ENCODE measurements at regions not wholly inside any gene's neighbourhood (a gene's known extent, or its start where the extent isn't known, plus 50 kb on each side); places are given as distances from the start of the nearest gene placed in this dataset.

GRCh38 chr6:165852676-165853075 is 189.6 kb upstream of the PDE10A start:
- Mint-ChIP-seq H3K27me3 (ENCODE audit: unreplicated experiment) (peaks cover 19% of the 10 kb centered on the region), H3K4me1 (ENCODE audit: low read depth, unreplicated experiment) (peaks cover 23% of the 10 kb centered on the region), H3K9me3 (ENCODE audit: unreplicated experiment) (peaks cover 10% of the 10 kb centered on the region), H3K27ac (ENCODE audit: unreplicated experiment) (no peak overlapping the region), H3K36me3 (ENCODE audit: unreplicated experiment) (peaks cover 6% of the 10 kb centered on the region), H3K4me3 (ENCODE audit: unreplicated experiment) (no peak overlapping the region)
- no peak for DNase-seq
- TF ChIP-seq CTCF (IDR thresholded peaks at IDR 0.05; ENCODE audit: partially characterized antibody, unreplicated experiment), result no peak

GRCh38 chr6:165850434-165851019 is 187.5 kb upstream of the PDE10A start:
- Mint-ChIP-seq H3K27ac (ENCODE audit: unreplicated experiment) (peak overlapping the region; percentile 77), H3K36me3 (ENCODE audit: unreplicated experiment) (peaks cover 6% of the 10 kb centered on the region), H3K4me3 (ENCODE audit: unreplicated experiment) (no peak overlapping the region), H3K4me1 (ENCODE audit: low read depth, unreplicated experiment) (peaks cover 31% of the 10 kb centered on the region), H3K9me3 (ENCODE audit: unreplicated experiment) (peaks cover 10% of the 10 kb centered on the region), H3K27me3 (ENCODE audit: unreplicated experiment) (peaks cover 13% of the 10 kb centered on the region)
- TF ChIP-seq CTCF (IDR thresholded peaks at IDR 0.05; ENCODE audit: partially characterized antibody, unreplicated experiment), result peak; percentile 93
- DNase-seq, result peak; percentile 87

GRCh38 chr6:165849534-165850430 is 186.7 kb upstream of the PDE10A start:
- Mint-ChIP-seq H3K36me3 (ENCODE audit: unreplicated experiment) (peaks cover 6% of the 10 kb centered on the region), H3K9me3 (ENCODE audit: unreplicated experiment) (peaks cover 10% of the 10 kb centered on the region), H3K4me1 (ENCODE audit: low read depth, unreplicated experiment) (peaks cover 36% of the 10 kb centered on the region), H3K27ac (ENCODE audit: unreplicated experiment) (peak overlapping the region; percentile 77), H3K27me3 (ENCODE audit: unreplicated experiment) (peaks cover 13% of the 10 kb centered on the region), H3K4me3 (ENCODE audit: unreplicated experiment) (peak overlapping the region; percentile 75)
- no peak for TF ChIP-seq CTCF (IDR thresholded peaks at IDR 0.05; ENCODE audit: partially characterized antibody, unreplicated experiment)
- peak; percentile 47 for DNase-seq

GRCh38 chr6:165848086-165848426 is 185.0 kb upstream of the PDE10A start:
- peak overlapping the region; percentile 31 for H3K27ac Mint-ChIP-seq (ENCODE audit: unreplicated experiment)
- peaks cover 10% of the 10 kb centered on the region for H3K9me3 Mint-ChIP-seq (ENCODE audit: unreplicated experiment)
- H3K36me3 Mint-ChIP-seq (ENCODE audit: unreplicated experiment), result no peaks in the 10 kb centered on the region
- no peak overlapping the region for H3K4me3 Mint-ChIP-seq (ENCODE audit: unreplicated experiment)
- peaks cover 36% of the 10 kb centered on the region for H3K4me1 Mint-ChIP-seq (ENCODE audit: low read depth, unreplicated experiment)
- H3K27me3 Mint-ChIP-seq (ENCODE audit: unreplicated experiment), result peaks cover 8% of the 10 kb centered on the region
- TF ChIP-seq CTCF (IDR thresholded peaks at IDR 0.05; ENCODE audit: partially characterized antibody, unreplicated experiment), result peak; percentile 54
- no peak for DNase-seq
